Hepatocyte (in vitro differentiated cells): ENCODE measurements at regions not wholly inside any gene's neighbourhood (a gene's known extent, or its start where the extent isn't known, plus 50 kb on each side); places are given as distances from the start of the nearest gene placed in this dataset.

ENCODE experiments used
- DNase-seq: peaks from one replicate; pipeline ENCODE4 v3.0.0-alpha.2; 2016; ENCODE audit warnings: low spot score
- H2AFZ ChIP-seq: fragments of 200-600 bp; sonication (generic); 2 replicates; pipeline ENCODE4 v1.6.0; 2016; ENCODE audit warnings: antibody characterized with exemption, mild to moderate bottlenecking
- H3K27ac ChIP-seq: fragments of 200-600 bp; sonication (generic); 2 replicates; pipeline ENCODE4 v1.5.1; 2016; ENCODE audit warnings: mild to moderate bottlenecking
- H3K27me3 ChIP-seq: fragments of 200-600 bp; sonication (generic); 2 replicates; pipeline ENCODE4 v1.6.1; 2016
- H3K36me3 ChIP-seq: fragments of 200-600 bp; sonication (generic); replicated peaks from 2 replicates; pipeline ENCODE4 v1.5.1; 2016; ENCODE audit warnings: low read depth; ENCODE audit not compliant: insufficient read depth
- H3K4me1 ChIP-seq: fragments of 200-600 bp; sonication (generic); 2 replicates; pipeline ENCODE4 v1.5.1; 2016; ENCODE audit warnings: mild to moderate bottlenecking, moderate library complexity; ENCODE audit not compliant: insufficient read depth
- H3K4me2 ChIP-seq: fragments of 200-600 bp; sonication (generic); 2 replicates; pipeline ENCODE4 v1.6.0; 2016
- H3K4me3 ChIP-seq: fragments of 200-600 bp; sonication (generic); 2 replicates; pipeline ENCODE4 v1.5.1; 2016; ENCODE audit warnings: mild to moderate bottlenecking
- H3K79me2 ChIP-seq: fragments of 200-600 bp; sonication (generic); 2 replicates; pipeline ENCODE4 v1.6.0; 2017; ENCODE audit warnings: mild to moderate bottlenecking
- H3K9me2 ChIP-seq: fragments of 200-600 bp; sonication (generic); replicated peaks from 2 replicates; pipeline ENCODE4 v1.6.0; 2017; ENCODE audit warnings: mild to moderate bottlenecking; ENCODE audit not compliant: insufficient read depth
- H3K9me3 ChIP-seq: fragments of 200-600 bp; sonication (generic); 2 replicates; pipeline ENCODE4 v1.5.1; 2016; ENCODE audit warnings: low read depth, mild to moderate bottlenecking
- H4K20me1 ChIP-seq: fragments of 200-600 bp; sonication (generic); 2 replicates; pipeline ENCODE4 v1.6.0; 2016; ENCODE audit warnings: mild to moderate bottlenecking; ENCODE audit not compliant: insufficient read depth, poor library complexity, severe bottlenecking
- EZH2 ChIP-seq: fragments of 200-600 bp; sonication (generic); IDR thresholded peaks from 2 replicates; pipeline ENCODE4 v1.6.1; 2016; ENCODE audit warnings: antibody characterized with exemption, mild to moderate bottlenecking, borderline replicate concordance
- EZH2phosphoT487 ChIP-seq: fragments of 200-600 bp; sonication (generic); IDR thresholded peaks from one replicate; pipeline ENCODE4 v1.6.1; 2018; ENCODE audit warnings: antibody characterized with exemption, mild to moderate bottlenecking, low read depth, moderate library complexity; ENCODE audit not compliant: unreplicated experiment, severe bottlenecking
- WGBS: methylation state at CpG from one replicate; pipeline ENCODE4 v1.1.6; 2016; ENCODE audit warnings: low lambda C conversion rate; ENCODE audit errors: missing lambda C conversion rate; 5-methylcytosine and 5-hydroxymethylcytosine counted together
- TF ChIP-seq, protein P1 (sequence below): fragments of 200-600 bp; sonication (generic); IDR thresholded peaks from 2 replicates; pipeline ENCODE4 v1.5.1; 2016; ENCODE audit warnings: antibody characterized with exemption, mild to moderate bottlenecking; ENCODE audit not compliant: poor library complexity

- Histone ChIP-seq H3K27ac (no peak overlapping the region), H3K4me2 (no peak overlapping the region), H3K4me3 (no peak overlapping the region), H3K9me2 (no peaks in the 10 kb centered on the region), H3K9me3 (no peaks in the 10 kb centered on the region), H4K20me1 (no peaks in the 10 kb centered on the region), H3K27me3 (no peaks in the 10 kb centered on the region), H2AFZ (no peak overlapping the region), H3K79me2 (no peaks in the 10 kb centered on the region), H3K36me3 (no peaks in the 10 kb centered on the region), H3K4me1 (no peaks in the 10 kb centered on the region)
- TF ChIP-seq EZH2 (no peak), EZH2phosphoT487 (no peak)
- TF ChIP-seq, protein P1, sequence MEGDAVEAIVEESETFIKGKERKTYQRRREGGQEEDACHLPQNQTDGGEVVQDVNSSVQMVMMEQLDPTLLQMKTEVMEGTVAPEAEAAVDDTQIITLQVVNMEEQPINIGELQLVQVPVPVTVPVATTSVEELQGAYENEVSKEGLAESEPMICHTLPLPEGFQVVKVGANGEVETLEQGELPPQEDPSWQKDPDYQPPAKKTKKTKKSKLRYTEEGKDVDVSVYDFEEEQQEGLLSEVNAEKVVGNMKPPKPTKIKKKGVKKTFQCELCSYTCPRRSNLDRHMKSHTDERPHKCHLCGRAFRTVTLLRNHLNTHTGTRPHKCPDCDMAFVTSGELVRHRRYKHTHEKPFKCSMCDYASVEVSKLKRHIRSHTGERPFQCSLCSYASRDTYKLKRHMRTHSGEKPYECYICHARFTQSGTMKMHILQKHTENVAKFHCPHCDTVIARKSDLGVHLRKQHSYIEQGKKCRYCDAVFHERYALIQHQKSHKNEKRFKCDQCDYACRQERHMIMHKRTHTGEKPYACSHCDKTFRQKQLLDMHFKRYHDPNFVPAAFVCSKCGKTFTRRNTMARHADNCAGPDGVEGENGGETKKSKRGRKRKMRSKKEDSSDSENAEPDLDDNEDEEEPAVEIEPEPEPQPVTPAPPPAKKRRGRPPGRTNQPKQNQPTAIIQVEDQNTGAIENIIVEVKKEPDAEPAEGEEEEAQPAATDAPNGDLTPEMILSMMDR: no peak
- DNase-seq: no peak
- WGBS: 92% methylated on average over 23 of the region's 23 CpGs
Measured at GRCh38 chr3:115254492-115255196, 107.6 kb upstream of the ZBTB20 start.

- H2AFZ ChIP-seq: no peak overlapping the region
- H3K27me3 ChIP-seq: no peaks in the 10 kb centered on the region
- no peaks in the 10 kb centered on the region for H3K9me3 ChIP-seq
- H3K4me3 ChIP-seq: no peak overlapping the region
- no peak overlapping the region for H3K4me2 ChIP-seq
- TF ChIP-seq EZH2phosphoT487: no peak
- TF ChIP-seq, protein P1: no peak
- no peak for TF ChIP-seq EZH2
- no peaks in the 10 kb centered on the region for H3K9me2 ChIP-seq
- no peaks in the 10 kb centered on the region for H3K36me3 ChIP-seq
- no peaks in the 10 kb centered on the region for H3K79me2 ChIP-seq
- no peaks in the 10 kb centered on the region for H4K20me1 ChIP-seq
- no peaks in the 10 kb centered on the region for H3K4me1 ChIP-seq
- 97% methylated on average over 10 of the region's 10 CpGs for WGBS
- DNase-seq: no peak
- no peak overlapping the region for H3K27ac ChIP-seq
Measured at GRCh38 chr3:115255197-115255585, 108.1 kb upstream of the ZBTB20 start.

DNA sequence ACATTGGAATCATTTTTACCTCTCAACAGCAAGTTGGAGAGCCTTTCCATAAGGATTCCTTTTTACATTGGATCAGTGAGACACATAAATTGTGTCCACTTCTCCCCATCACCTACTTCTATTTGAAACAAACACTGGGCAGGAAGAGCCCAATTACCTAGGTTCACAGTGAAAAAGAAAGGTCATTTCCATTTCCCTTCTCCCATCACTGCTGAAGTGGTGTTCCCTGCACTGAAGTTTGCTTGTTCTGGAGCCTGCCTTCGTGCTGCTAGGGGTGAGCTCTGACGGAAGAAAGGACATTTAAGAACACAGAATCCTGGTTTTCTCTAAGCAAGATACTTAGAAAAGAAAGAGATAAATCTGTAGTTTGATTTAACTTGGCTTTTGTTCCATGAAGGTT, 123.8 kb upstream of the ZBTB20 start:
- Histone ChIP-seq H3K79me2 (no peaks in the 10 kb centered on the region), H2AFZ (no peak overlapping the region), H3K4me3 (no peak overlapping the region), H4K20me1 (no peaks in the 10 kb centered on the region), H3K4me2 (no peak overlapping the region), H3K9me2 (no peaks in the 10 kb centered on the region), H3K36me3 (no peaks in the 10 kb centered on the region), H3K4me1 (no peaks in the 10 kb centered on the region), H3K27ac (no peak overlapping the region), H3K27me3 (no peaks in the 10 kb centered on the region), H3K9me3 (no peaks in the 10 kb centered on the region)
- 80% methylated on average over 2 of the region's 2 CpGs for WGBS
- TF ChIP-seq, protein P1: no peak
- TF ChIP-seq EZH2: no peak
- TF ChIP-seq EZH2phosphoT487: no peak
- DNase-seq: no peak
